LoVo (cell line): ENCODE measurements at regions not wholly inside any gene's neighbourhood (a gene's known extent, or its start where the extent isn't known, plus 50 kb on each side); places are given as distances from the start of the nearest gene placed in this dataset.

Source experiments
- DNase-seq: peaks from one replicate; pipeline ENCODE4 v3.0.0-alpha.2; 2016; ENCODE audit warnings: low spot score

- DNase-seq = no peak
Measured at GRCh38 chr5:26227245-26227644, 811.1 kb downstream of the CDH9 start.

GRCh38 chr5:26205121-26205520, 833.3 kb downstream of the CDH9 start:
- DNase-seq = no peak

- DNase-seq = no peak
Measured at GRCh38 chr5:26193626-26194025, 844.8 kb downstream of the CDH9 start.

GRCh38 chr5:26192486-26192885, 845.9 kb downstream of the CDH9 start:
- DNase-seq = no peak

GRCh38 chr5:26181582-26181981, 856.8 kb downstream of the CDH9 start:
- no peak for DNase-seq

GRCh38 chr5:26148569-26149107, 889.7 kb downstream of the CDH9 start:
- no peak for DNase-seq

- DNase-seq = no peak
Measured at GRCh38 chr5:26143259-26143658, 895.1 kb downstream of the CDH9 start.

GRCh38 chr5:26121338-26121737, 917.0 kb downstream of the CDH9 start:
- peak; percentile 12 for DNase-seq

- no peak for DNase-seq
Measured at GRCh38 chr5:26104175-26104574, 934.2 kb downstream of the CDH9 start.

GRCh38 chr5:26060212-26060611, 978.2 kb downstream of the CDH9 start:
- no peak for DNase-seq

GRCh38 chr5:26054594-26054993, 983.8 kb downstream of the CDH9 start:
- no peak for DNase-seq

- no peak for DNase-seq
Measured at GRCh38 chr5:26034813-26035212, 1003.6 kb downstream of the CDH9 start.

GRCh38 chr5:26031481-26031880, 1006.9 kb downstream of the CDH9 start:
- DNase-seq = no peak

- DNase-seq = no peak
Measured at GRCh38 chr5:26026044-26026443, 1012.3 kb downstream of the CDH9 start.

GRCh38 chr5:26024774-26025173, 1013.6 kb downstream of the CDH9 start:
- peak; percentile 5 for DNase-seq

- DNase-seq = no peak
Measured at GRCh38 chr5:26023361-26023760, 1015.0 kb downstream of the CDH9 start.

GRCh38 chr5:26014206-26014605, 1024.2 kb downstream of the CDH9 start:
- no peak for DNase-seq

GRCh38 chr5:26012078-26012477, 1026.3 kb downstream of the CDH9 start:
- DNase-seq = no peak

- no peak for DNase-seq
Measured at GRCh38 chr5:26009742-26010141, 1028.6 kb downstream of the CDH9 start.

GRCh38 chr5:26003966-26004365, 1034.4 kb downstream of the CDH9 start:
- no peak for DNase-seq

- DNase-seq = no peak
Measured at GRCh38 chr5:25995209-25995608, 1043.2 kb downstream of the CDH9 start.

- no peak for DNase-seq
Measured at GRCh38 chr5:25993701-25994100, 1044.7 kb downstream of the CDH9 start.

- no peak for DNase-seq
Measured at GRCh38 chr5:25991639-25992038, 1046.7 kb downstream of the CDH9 start.

- no peak for DNase-seq
Measured at GRCh38 chr5:25990771-25991170, 1047.6 kb downstream of the CDH9 start.

- DNase-seq = no peak
Measured at GRCh38 chr5:25979086-25979485, 1059.3 kb downstream of the CDH9 start.
